WI38 (cell line): ENCODE measurements at regions not wholly inside any gene's neighbourhood (a gene's known extent, or its start where the extent isn't known, plus 50 kb on each side); places are given as distances from the start of the nearest gene placed in this dataset.
"Not testable (repeated sequence)": the region's sequence is repeated elsewhere in the genome, so short reads cannot be mapped to it uniquely, and the experiment has no call there.

Source experiments
- H3K4me3 ChIP-seq: 2 replicates; pipeline ENCODE4 v1.5.1; 2011; ENCODE audit warnings: low read depth, mild to moderate bottlenecking, control low read depth, low read length
- TF ChIP-seq, protein P1 (sequence below): IDR thresholded peaks from 2 replicates; pipeline ENCODE4 v1.5.1; 2012; ENCODE audit warnings: low read depth, mild to moderate bottlenecking, control low read depth, low read length

DNA sequence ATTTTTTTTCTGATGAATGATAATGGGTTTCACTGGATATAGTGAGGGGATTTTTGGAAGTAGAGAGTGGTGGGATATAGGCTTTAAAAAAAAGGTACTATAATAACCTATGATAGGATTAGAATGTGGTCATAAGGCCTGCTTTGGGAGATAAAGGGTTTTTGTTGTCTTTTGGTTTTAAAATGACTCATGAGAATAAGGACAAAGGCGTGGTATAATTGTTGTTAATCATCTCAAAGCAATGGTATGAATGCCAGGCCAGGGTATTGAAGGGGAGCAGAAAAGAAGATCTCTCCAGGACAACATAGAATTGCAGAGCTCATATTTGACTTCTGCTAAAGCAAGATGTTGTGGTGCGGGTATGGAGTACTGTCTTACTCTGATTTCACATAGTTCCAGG, 579.4 kb downstream of the JRKL start:
- H3K4me3 ChIP-seq, result no peak overlapping the region
- TF ChIP-seq, protein P1, sequence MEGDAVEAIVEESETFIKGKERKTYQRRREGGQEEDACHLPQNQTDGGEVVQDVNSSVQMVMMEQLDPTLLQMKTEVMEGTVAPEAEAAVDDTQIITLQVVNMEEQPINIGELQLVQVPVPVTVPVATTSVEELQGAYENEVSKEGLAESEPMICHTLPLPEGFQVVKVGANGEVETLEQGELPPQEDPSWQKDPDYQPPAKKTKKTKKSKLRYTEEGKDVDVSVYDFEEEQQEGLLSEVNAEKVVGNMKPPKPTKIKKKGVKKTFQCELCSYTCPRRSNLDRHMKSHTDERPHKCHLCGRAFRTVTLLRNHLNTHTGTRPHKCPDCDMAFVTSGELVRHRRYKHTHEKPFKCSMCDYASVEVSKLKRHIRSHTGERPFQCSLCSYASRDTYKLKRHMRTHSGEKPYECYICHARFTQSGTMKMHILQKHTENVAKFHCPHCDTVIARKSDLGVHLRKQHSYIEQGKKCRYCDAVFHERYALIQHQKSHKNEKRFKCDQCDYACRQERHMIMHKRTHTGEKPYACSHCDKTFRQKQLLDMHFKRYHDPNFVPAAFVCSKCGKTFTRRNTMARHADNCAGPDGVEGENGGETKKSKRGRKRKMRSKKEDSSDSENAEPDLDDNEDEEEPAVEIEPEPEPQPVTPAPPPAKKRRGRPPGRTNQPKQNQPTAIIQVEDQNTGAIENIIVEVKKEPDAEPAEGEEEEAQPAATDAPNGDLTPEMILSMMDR, result no peak

DNA sequence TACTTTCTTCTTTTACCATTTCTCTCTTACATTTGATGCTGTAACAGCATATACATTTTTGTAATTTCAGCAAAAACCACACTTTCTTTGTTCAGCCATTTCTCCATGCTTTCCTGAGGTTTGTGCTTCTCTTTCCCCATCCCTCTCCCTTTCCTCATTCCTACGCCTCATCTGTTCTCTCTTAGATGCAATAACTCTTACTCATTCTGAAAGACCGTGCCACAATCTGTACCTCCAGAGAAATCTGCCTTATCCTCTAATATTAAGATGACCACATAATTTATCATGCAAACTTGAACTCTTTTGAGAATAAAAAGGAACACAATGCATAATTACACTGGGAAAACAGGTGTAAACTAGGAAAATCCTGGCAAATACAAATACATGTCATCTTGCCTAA, 588.9 kb downstream of the JRKL start:
- H3K4me3 ChIP-seq, result no peak overlapping the region
- TF ChIP-seq, protein P1, result no peak

DNA sequence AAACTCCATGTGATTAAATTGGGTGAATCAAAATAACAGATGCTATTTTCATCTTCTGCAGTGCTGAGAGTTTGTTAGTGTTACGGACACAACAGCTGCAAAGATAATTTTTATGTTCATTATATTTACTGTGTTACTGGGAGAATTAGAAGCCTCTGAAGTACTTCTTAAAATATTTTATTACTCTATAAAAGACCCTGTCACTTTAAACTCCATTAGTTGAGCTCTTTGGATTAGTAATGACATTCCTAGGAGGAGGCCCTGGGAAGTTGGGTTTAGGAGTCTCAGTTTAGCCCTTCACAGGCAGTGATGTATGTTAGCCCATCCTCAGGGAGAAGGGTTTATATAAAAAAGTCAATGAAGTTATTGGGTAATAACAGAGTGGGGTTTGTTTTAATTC, 596.7 kb downstream of the JRKL start:
- no peak overlapping the region for H3K4me3 ChIP-seq
- TF ChIP-seq, protein P1, result no peak

DNA sequence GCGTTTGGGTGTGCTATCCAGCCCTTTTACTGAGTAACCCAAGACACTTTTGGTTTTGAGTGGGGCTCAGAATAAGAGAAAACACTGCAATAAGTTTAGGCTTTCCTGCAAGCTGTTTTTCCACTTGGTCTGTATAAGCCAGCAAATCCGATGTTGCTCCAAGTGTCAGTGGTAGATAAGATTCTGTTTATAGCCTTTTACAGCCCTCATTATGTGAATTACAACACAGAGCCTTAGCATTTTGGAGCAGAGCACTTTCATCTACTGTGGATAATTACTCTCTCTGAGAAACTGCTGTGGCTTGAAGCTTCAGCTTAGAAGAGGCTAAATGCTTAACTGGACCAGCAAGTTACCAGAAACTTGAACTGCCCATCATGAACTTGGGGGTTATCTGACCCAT, 601.1 kb downstream of the JRKL start:
- H3K4me3 ChIP-seq, result no peak overlapping the region
- TF ChIP-seq, protein P1, result no peak

DNA sequence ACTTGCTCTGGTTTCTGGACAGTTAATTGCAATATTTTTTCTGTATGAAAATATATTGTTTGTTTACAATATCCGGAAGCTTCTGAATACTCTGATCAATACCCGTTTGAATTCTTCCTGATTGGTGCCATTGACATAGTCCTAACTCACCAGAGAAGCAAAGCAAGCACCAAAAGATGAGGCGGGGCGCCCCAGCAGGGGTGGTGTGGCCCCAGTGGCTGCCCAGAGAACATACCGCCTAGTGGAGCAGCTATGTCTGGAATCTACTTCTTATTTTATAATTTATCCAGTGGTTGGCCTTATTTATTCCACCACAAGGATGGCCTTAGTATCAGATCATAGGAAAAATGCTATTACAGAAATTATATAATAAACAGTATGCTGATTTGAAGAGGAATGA, 610.7 kb downstream of the JRKL start:
- TF ChIP-seq, protein P1, result no peak
- H3K4me3 ChIP-seq, result no peak overlapping the region

DNA sequence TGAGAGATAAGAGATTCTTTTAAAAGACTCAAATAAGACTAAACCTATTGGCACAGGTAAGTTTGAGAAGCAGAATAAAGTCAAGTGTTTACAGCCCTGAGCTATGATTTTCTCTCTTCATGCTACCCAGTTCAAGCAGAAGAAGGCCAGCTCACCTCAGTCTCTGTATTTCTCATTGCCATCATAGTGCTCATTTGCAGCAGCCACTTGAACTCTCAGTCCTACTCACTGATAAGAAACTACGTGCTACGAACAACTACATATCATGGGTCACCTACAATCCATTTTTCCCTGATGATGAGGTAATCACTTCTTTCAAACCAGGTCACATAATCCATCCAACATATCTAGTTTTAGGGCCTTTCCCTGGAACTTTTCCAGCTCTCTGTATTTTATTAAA, 617.5 kb downstream of the JRKL start:
- no peak overlapping the region for H3K4me3 ChIP-seq
- TF ChIP-seq, protein P1, result no peak

DNA sequence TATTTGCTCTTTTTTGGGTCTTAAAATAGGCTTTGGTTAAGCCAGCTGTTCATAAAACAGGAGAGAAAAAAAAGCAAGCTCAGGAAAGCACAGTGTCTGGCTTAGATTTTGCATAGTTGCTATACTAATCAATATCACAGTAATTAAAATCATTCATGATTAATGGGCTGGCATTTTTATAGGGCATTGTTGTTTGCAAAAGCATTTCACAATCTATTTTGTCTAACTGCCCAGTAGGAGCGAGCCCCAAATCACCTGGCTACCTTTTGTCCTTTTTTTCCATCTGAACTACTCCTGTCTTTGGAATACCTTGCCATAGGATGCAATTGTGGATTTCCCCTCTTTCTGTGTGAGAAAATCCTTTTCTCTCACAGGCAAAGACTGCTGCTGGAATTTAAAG, 619.8 kb downstream of the JRKL start:
- no peak overlapping the region for H3K4me3 ChIP-seq
- TF ChIP-seq, protein P1, result no peak

DNA sequence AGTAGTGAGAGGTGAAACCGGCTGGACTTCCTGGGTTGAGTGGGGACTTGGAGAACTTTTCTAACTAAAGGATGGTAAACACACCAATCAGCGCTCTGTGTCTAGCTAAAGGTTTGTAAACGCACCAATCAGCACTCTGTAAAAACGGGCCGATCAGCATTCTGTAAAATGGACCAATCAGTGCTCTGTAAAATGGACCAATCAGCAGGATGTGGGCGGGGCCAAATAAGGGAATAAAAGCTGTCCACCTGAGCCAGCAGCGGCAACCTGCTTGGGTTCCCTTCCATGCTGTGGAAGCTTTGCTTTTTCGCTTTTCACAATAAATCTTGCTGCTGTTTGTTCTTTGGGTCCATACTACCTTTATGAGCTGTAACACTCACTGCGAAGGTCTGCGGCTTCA, 621.2 kb downstream of the JRKL start:
- H3K4me3 ChIP-seq, result not testable (repeated sequence)
